ENCODE measurements at regions not wholly inside any gene's neighbourhood (a gene's known extent, or its start where the extent isn't known, plus 50 kb on each side); places are given as distances from the start of the nearest gene placed in this dataset.

- H3K9me3 ChIP-seq = no peaks in the 10 kb centered on the region
- DNase-seq (ENCODE audit: low spot score) = no peak
- intact Hi-C loops (cut with DNase I) = loop anchor here (2.0 to 10.0 kb wide), 2 partner anchors 89 to 443 kb away; no protein-coding TSS in a partner anchor
- no peak overlapping the region for H3K4me3 ChIP-seq
- 73% methylated on average over 14 of the region's 14 CpGs for WGBS
- no peak for TF ChIP-seq POLR2AphosphoS5 (IDR thresholded peaks at IDR 0.05)
- no peak for TF ChIP-seq CTCF (IDR thresholded peaks at IDR 0.05)
- TF ChIP-seq POLR2A (IDR thresholded peaks at IDR 0.05) = no peak
- H3K27me3 ChIP-seq (replicated peaks; ENCODE audit: insufficient read depth) = no peaks in the 10 kb centered on the region
- H3K27ac ChIP-seq = no peak overlapping the region
- no peaks in the 10 kb centered on the region for H3K36me3 ChIP-seq
- no peaks in the 10 kb centered on the region for H3K4me1 ChIP-seq (replicated peaks)
These were observed 80.4 kb upstream of the BCOR start for GRCh38 chrX:40177942-40178715.

GRCh38 chrX:40177489-40177888, 79.7 kb upstream of the BCOR start:
- H3K27me3 ChIP-seq (replicated peaks; ENCODE audit: insufficient read depth) = no peaks in the 10 kb centered on the region
- H3K4me3 ChIP-seq = no peak overlapping the region
- no peaks in the 10 kb centered on the region for H3K4me1 ChIP-seq (replicated peaks)
- H3K27ac ChIP-seq = peak overlapping the region; percentile 91
- 83% methylated on average over 2 of the region's 2 CpGs for WGBS
- TF ChIP-seq POLR2AphosphoS5 (IDR thresholded peaks at IDR 0.05) (no peak), POLR2A (IDR thresholded peaks at IDR 0.05) (no peak), CTCF (IDR thresholded peaks at IDR 0.05) (no peak)
- intact Hi-C loops (cut with DNase I) = loop anchor here (10.0 kb wide), 1 partner anchor 443 kb away; no protein-coding TSS in a partner anchor
- no peaks in the 10 kb centered on the region for H3K9me3 ChIP-seq
- no peak for DNase-seq (ENCODE audit: low spot score)
- no peaks in the 10 kb centered on the region for H3K36me3 ChIP-seq

GRCh38 chrX:40177117-40177430, 79.3 kb upstream of the BCOR start:
- Histone ChIP-seq H3K4me3 (peak overlapping the region; percentile 37 to 45), H3K9me3 (no peaks in the 10 kb centered on the region), H3K27ac (peak overlapping the region; percentile 91), H3K36me3 (no peaks in the 10 kb centered on the region), H3K4me1 (replicated peaks) (no peaks in the 10 kb centered on the region), H3K27me3 (replicated peaks; ENCODE audit: insufficient read depth) (no peaks in the 10 kb centered on the region)
- no peak for DNase-seq (ENCODE audit: low spot score)
- intact Hi-C loops (cut with DNase I) = loop anchor here (10.0 kb wide), 1 partner anchor 442 kb away; no protein-coding TSS in a partner anchor
- WGBS = 4% methylated on average over 13 of the region's 14 CpGs
- no peak for TF ChIP-seq POLR2AphosphoS5 (IDR thresholded peaks at IDR 0.05)
- TF ChIP-seq CTCF (IDR thresholded peaks at IDR 0.05) = no peak
- no peak for TF ChIP-seq POLR2A (IDR thresholded peaks at IDR 0.05)

GRCh38 chrX:40176351-40177116, 78.8 kb upstream of the BCOR start:
- WGBS = 0% methylated on average over 1 of the region's 85 CpGs
- peak; percentile 50 for DNase-seq (ENCODE audit: low spot score)
- intact Hi-C loops (cut with DNase I) = loop anchor here (10.0 kb wide), 1 partner anchor 442 kb away; no protein-coding TSS in a partner anchor
- no peak for TF ChIP-seq CTCF (IDR thresholded peaks at IDR 0.05)
- TF ChIP-seq POLR2A (IDR thresholded peaks at IDR 0.05) = no peak
- TF ChIP-seq POLR2AphosphoS5 (IDR thresholded peaks at IDR 0.05) = no peak
- Histone ChIP-seq H3K36me3 (no peaks in the 10 kb centered on the region), H3K4me3 (peak overlapping the region; percentile 37 to 45), H3K27me3 (replicated peaks; ENCODE audit: insufficient read depth) (no peaks in the 10 kb centered on the region), H3K9me3 (no peaks in the 10 kb centered on the region), H3K4me1 (replicated peaks) (no peaks in the 10 kb centered on the region), H3K27ac (peak overlapping the region; percentile 91)
